Neural cell (in vitro differentiated cells): ENCODE measurements at regions not wholly inside any gene's neighbourhood (a gene's known extent, or its start where the extent isn't known, plus 50 kb on each side); places are given as distances from the start of the nearest gene placed in this dataset.
"Not testable (repeated sequence)": the region's sequence is repeated elsewhere in the genome, so short reads cannot be mapped to it uniquely, and the experiment has no call there.

ENCODE experiments used
- H2AFZ ChIP-seq: fragments of 200-600, 300-800 bp; sonication (generic), shearing (Covaris generic); 2 replicates; pipeline ENCODE4 v1.6.0; 2014; ENCODE audit warnings: low read depth, mild to moderate bottlenecking, antibody characterized with exemption, low read length, moderate library complexity
- H3F3A ChIP-seq: fragments of 200-600 bp; shearing (Covaris generic); 2 replicates; pipeline ENCODE4 v1.6.1; 2016; ENCODE audit warnings: mild to moderate bottlenecking, moderate library complexity, mixed read lengths, antibody characterized with exemption, low read length; ENCODE audit not compliant: insufficient read depth, poor library complexity, severe bottlenecking
- H3K27ac ChIP-seq: fragments of 200-600, 300-800 bp; sonication (generic), shearing (Covaris generic); 2 replicates; pipeline ENCODE4 v1.5.1; 2014; ENCODE audit warnings: mild to moderate bottlenecking, low read length, moderate library complexity
- H3K27me3 ChIP-seq: fragments of 300-800, 200-600 bp; sonication (generic), shearing (Covaris generic); 2 replicates; pipeline ENCODE4 v1.6.0; 2014; ENCODE audit warnings: mild to moderate bottlenecking, low read depth, low read length, moderate library complexity; ENCODE audit not compliant: insufficient read depth
- H3K36me3 ChIP-seq: fragments of 300-800, 200-600 bp; sonication (generic), shearing (Covaris generic); 2 replicates; pipeline ENCODE4 v1.5.1; 2014; ENCODE audit warnings: mild to moderate bottlenecking, antibody characterized with exemption, low read length, moderate library complexity; ENCODE audit not compliant: insufficient read depth
- H3K4me2 ChIP-seq: fragments of 300-800, 200-600 bp; sonication (generic), shearing (Covaris generic); 2 replicates; pipeline ENCODE4 v1.6.0; 2014; ENCODE audit warnings: mild to moderate bottlenecking, low read length
- H3K4me3 ChIP-seq: fragments of 300-800, 200-600 bp; sonication (generic), shearing (Covaris generic); 2 replicates; pipeline ENCODE4 v1.5.1; 2014; ENCODE audit warnings: mild to moderate bottlenecking, low read length, moderate library complexity
- H3K79me2 ChIP-seq: fragments of 200-600 bp; shearing (Covaris generic); replicated peaks from 2 replicates; pipeline ENCODE4 v1.6.0; 2014; ENCODE audit warnings: mild to moderate bottlenecking, low read length, moderate library complexity; ENCODE audit not compliant: insufficient read depth
- H3K9ac ChIP-seq: fragments of 300-800, 200-600 bp; sonication (generic), shearing (Covaris generic); 2 replicates; pipeline ENCODE4 v1.6.1; 2016; ENCODE audit warnings: mild to moderate bottlenecking, low read length, mixed read lengths
- H3K9me2 ChIP-seq: fragments of 200-600 bp; shearing (Covaris generic); 2 replicates; pipeline ENCODE4 v1.6.1; 2016; ENCODE audit warnings: mild to moderate bottlenecking, low read length, mixed read lengths; ENCODE audit not compliant: insufficient read depth
- H3K9me3 ChIP-seq: fragments of 200-600, 300-800 bp; sonication (generic), shearing (Covaris generic); 2 replicates; pipeline ENCODE4 v1.6.1; 2016; ENCODE audit warnings: mild to moderate bottlenecking, mixed run types, low read length, moderate library complexity, mixed read lengths
- H4K20me1 ChIP-seq: fragments of 200-600 bp; shearing (Covaris generic); 2 replicates; pipeline ENCODE4 v1.6.1; 2016; ENCODE audit warnings: mild to moderate bottlenecking, mixed run types; ENCODE audit not compliant: insufficient read depth
- EP300 ChIP-seq: fragments of 450-650 bp; conservative IDR thresholded peaks from 2 replicates; pipeline ENCODE4 v1.6.1; 2014; ENCODE audit warnings: antibody characterized with exemption, mild to moderate bottlenecking, moderate library complexity; ENCODE audit not compliant: poor library complexity, severe bottlenecking
- EZH2 ChIP-seq: fragments of 200-600, 300-800 bp; shearing (Covaris generic), sonication (generic); IDR thresholded peaks from 2 replicates; pipeline ENCODE4 v1.6.1; 2014; ENCODE audit warnings: antibody characterized with exemption, low read length, borderline replicate concordance, mild to moderate bottlenecking; ENCODE audit not compliant: insufficient read depth, poor library complexity, severe bottlenecking
- MXI1 ChIP-seq: fragments of 450-650 bp; conservative IDR thresholded peaks from 2 replicates; pipeline ENCODE4 v1.6.1; 2014; ENCODE audit warnings: antibody characterized with exemption, mild to moderate bottlenecking; ENCODE audit not compliant: poor library complexity, severe bottlenecking
- POLR2AphosphoS5 ChIP-seq: IDR thresholded peaks from 2 replicates; pipeline ENCODE4 v1.6.1; 2012
- RAD21 ChIP-seq: fragments of 450-650 bp; conservative IDR thresholded peaks from 2 replicates; pipeline ENCODE4 v1.6.1; 2014; ENCODE audit warnings: antibody characterized with exemption, mild to moderate bottlenecking, moderate library complexity
- SMC3 ChIP-seq: fragments of 450-650 bp; conservative IDR thresholded peaks from 2 replicates; pipeline ENCODE4 v1.6.1; 2014; ENCODE audit warnings: antibody characterized with exemption, mild to moderate bottlenecking, moderate library complexity; ENCODE audit not compliant: poor library complexity
- TAF1 ChIP-seq: IDR thresholded peaks from 2 replicates; pipeline ENCODE4 v1.6.1; 2012; ENCODE audit warnings: low read depth
- TF ChIP-seq, protein P1 (sequence below): fragments of 450-650 bp; IDR thresholded peaks from 2 replicates; pipeline ENCODE4 v1.5.1; 2014; ENCODE audit warnings: antibody characterized with exemption, mild to moderate bottlenecking, moderate library complexity; ENCODE audit not compliant: poor library complexity, severe bottlenecking
- TF ChIP-seq, protein P2 (sequence below): IDR thresholded peaks from 2 replicates; pipeline ENCODE4 v1.6.1; 2012; ENCODE audit warnings: borderline replicate concordance

DNA sequence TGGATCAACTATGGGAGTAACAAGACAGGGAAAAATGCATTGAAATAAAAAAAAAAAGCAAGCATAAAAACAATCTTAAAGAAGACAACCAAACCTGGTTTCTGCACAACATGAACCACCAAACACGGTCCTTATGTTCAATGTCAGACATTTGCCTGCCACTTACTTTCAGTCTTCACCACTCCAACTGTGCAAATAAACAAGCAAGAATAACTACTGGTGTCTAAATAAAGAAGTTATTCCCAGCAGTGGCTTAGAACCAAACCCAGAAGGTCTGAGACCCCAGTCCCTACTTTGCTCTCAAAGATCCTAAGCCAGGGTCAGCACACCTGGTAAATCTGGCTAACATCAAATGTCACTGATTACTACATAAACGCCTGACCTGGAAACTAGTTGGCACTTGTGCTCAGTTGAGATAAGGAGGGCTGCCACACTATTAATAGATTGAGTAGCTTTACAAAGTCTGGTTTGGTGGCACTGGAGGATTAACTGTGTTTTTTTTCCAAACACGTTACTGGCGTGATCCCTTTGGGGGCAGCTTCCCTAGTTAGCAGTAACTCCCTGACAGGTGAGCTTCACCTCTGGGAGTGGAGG is 62.7 kb upstream of the ABLIM1 start:
- Histone ChIP-seq H3K9ac (no peak overlapping the region), H3K4me2 (no peak overlapping the region), H4K20me1 (no peaks in the 10 kb centered on the region), H3K27me3 (no peaks in the 10 kb centered on the region), H3K79me2 (no peaks in the 10 kb centered on the region), H3K9me2 (no peaks in the 10 kb centered on the region), H3K4me3 (no peak overlapping the region), H3K27ac (no peak overlapping the region), H3K9me3 (no peaks in the 10 kb centered on the region), H3K36me3 (no peaks in the 10 kb centered on the region), H3F3A (no peaks in the 10 kb centered on the region), H2AFZ (no peak overlapping the region)
- no peak for TF ChIP-seq EP300
- no peak for TF ChIP-seq POLR2AphosphoS5
- TF ChIP-seq, protein P1, sequence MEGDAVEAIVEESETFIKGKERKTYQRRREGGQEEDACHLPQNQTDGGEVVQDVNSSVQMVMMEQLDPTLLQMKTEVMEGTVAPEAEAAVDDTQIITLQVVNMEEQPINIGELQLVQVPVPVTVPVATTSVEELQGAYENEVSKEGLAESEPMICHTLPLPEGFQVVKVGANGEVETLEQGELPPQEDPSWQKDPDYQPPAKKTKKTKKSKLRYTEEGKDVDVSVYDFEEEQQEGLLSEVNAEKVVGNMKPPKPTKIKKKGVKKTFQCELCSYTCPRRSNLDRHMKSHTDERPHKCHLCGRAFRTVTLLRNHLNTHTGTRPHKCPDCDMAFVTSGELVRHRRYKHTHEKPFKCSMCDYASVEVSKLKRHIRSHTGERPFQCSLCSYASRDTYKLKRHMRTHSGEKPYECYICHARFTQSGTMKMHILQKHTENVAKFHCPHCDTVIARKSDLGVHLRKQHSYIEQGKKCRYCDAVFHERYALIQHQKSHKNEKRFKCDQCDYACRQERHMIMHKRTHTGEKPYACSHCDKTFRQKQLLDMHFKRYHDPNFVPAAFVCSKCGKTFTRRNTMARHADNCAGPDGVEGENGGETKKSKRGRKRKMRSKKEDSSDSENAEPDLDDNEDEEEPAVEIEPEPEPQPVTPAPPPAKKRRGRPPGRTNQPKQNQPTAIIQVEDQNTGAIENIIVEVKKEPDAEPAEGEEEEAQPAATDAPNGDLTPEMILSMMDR = no peak
- TF ChIP-seq MXI1 = no peak
- TF ChIP-seq RAD21 = no peak
- TF ChIP-seq SMC3 = no peak
- TF ChIP-seq TAF1 = no peak
- TF ChIP-seq, protein P2, sequence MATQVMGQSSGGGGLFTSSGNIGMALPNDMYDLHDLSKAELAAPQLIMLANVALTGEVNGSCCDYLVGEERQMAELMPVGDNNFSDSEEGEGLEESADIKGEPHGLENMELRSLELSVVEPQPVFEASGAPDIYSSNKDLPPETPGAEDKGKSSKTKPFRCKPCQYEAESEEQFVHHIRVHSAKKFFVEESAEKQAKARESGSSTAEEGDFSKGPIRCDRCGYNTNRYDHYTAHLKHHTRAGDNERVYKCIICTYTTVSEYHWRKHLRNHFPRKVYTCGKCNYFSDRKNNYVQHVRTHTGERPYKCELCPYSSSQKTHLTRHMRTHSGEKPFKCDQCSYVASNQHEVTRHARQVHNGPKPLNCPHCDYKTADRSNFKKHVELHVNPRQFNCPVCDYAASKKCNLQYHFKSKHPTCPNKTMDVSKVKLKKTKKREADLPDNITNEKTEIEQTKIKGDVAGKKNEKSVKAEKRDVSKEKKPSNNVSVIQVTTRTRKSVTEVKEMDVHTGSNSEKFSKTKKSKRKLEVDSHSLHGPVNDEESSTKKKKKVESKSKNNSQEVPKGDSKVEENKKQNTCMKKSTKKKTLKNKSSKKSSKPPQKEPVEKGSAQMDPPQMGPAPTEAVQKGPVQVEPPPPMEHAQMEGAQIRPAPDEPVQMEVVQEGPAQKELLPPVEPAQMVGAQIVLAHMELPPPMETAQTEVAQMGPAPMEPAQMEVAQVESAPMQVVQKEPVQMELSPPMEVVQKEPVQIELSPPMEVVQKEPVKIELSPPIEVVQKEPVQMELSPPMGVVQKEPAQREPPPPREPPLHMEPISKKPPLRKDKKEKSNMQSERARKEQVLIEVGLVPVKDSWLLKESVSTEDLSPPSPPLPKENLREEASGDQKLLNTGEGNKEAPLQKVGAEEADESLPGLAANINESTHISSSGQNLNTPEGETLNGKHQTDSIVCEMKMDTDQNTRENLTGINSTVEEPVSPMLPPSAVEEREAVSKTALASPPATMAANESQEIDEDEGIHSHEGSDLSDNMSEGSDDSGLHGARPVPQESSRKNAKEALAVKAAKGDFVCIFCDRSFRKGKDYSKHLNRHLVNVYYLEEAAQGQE = no peak
- no peak for TF ChIP-seq EZH2

DNA sequence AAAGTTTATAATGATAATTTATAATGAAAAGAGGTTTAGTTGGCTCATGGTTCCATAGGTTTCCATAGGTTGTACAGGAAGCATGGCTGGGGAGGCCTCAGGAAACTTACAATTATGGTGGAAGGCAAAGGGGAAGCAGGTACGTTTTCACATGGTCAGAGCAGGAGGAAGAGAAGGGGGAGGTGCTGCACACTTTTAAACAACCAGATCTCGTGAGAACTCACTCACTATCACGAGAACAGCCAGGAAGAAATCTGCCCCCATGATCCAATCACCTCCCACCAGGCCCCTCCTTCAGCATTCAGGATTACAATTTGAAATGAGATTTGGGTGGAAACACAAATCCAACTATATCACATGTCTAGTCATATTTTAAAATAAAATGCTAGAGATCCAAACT is 64.1 kb upstream of the ABLIM1 start:
- not testable (repeated sequence) for H3K4me2 ChIP-seq, H3K79me2 ChIP-seq, H3K9me3 ChIP-seq, H3K27me3 ChIP-seq, H3K27ac ChIP-seq, H3K4me3 ChIP-seq, H4K20me1 ChIP-seq, H3F3A ChIP-seq, H3K9ac ChIP-seq, H3K36me3 ChIP-seq, H2AFZ ChIP-seq, H3K9me2 ChIP-seq

DNA sequence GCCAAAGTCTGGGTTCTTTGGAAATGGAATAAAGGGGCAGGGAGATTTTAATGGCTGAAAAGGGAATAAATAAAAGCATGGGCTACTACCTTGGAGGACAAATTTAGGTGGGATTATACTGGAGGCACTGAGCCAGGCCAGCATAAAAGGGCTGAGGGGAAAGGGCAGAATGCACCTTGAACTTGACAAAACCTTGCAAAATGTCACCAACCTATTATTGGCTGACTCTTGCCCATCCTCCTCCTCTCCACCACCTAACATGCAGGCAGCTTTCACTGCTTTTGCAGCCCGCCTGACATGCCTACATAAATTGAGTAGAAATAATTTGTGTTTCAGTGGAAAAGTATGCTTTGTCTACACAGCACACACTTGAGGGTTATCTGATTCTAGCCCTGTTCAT is 65.3 kb upstream of the ABLIM1 start:
- Histone ChIP-seq H3K4me2 (no peak overlapping the region), H3K4me3 (no peak overlapping the region), H3K9me3 (no peaks in the 10 kb centered on the region), H3K79me2 (no peaks in the 10 kb centered on the region), H4K20me1 (no peaks in the 10 kb centered on the region), H3K9me2 (no peaks in the 10 kb centered on the region), H3K9ac (no peak overlapping the region), H3K27me3 (no peaks in the 10 kb centered on the region), H2AFZ (no peak overlapping the region), H3K27ac (no peak overlapping the region), H3F3A (no peaks in the 10 kb centered on the region), H3K36me3 (no peaks in the 10 kb centered on the region)
- TF ChIP-seq TAF1 (no peak), SMC3 (no peak)
